H9 (cell line): ENCODE measurements at regions not wholly inside any gene's neighbourhood (a gene's known extent, or its start where the extent isn't known, plus 50 kb on each side); places are given as distances from the start of the nearest gene placed in this dataset.

Experiments used
- DNase-seq: peaks from one replicate; pipeline ENCODE4 v3.0.0-alpha.2; 2017
- H2AFZ ChIP-seq: one replicate; pipeline ENCODE4 v1.6.1; 2013; ENCODE audit warnings: mild to moderate bottlenecking, low read length, control low read depth, moderate library complexity
- H2AK5ac ChIP-seq: 2 replicates; pipeline ENCODE4 v1.6.1; 2013; ENCODE audit warnings: low read length, control low read depth, mixed read lengths; ENCODE audit not compliant: insufficient read length
- H2BK120ac ChIP-seq: one replicate; pipeline ENCODE4 v1.6.1; 2013; ENCODE audit warnings: low read depth, mild to moderate bottlenecking, low read length, control low read depth, inconsistent platforms; ENCODE audit not compliant: poor library complexity, severe bottlenecking
- H2BK12ac ChIP-seq: 2 replicates; pipeline ENCODE4 v1.6.1; 2013; ENCODE audit warnings: low read length, control low read depth, mixed read lengths, low read depth; ENCODE audit not compliant: insufficient read length
- H2BK15ac ChIP-seq: 2 replicates; pipeline ENCODE4 v1.6.1; 2013; ENCODE audit warnings: low read depth, low read length, control low read depth
- H2BK20ac ChIP-seq: one replicate; pipeline ENCODE4 v1.6.1; 2013; ENCODE audit warnings: low read depth, mild to moderate bottlenecking, low read length, control low read depth, inconsistent platforms; ENCODE audit not compliant: poor library complexity, severe bottlenecking
- H2BK5ac ChIP-seq: 2 replicates; pipeline ENCODE4 v1.6.1; 2013; ENCODE audit warnings: low read length, control low read depth, mixed read lengths; ENCODE audit not compliant: insufficient read length
- H3K14ac ChIP-seq: 2 replicates; pipeline ENCODE4 v1.6.1; 2013; ENCODE audit warnings: low read length, control low read depth; ENCODE audit not compliant: insufficient read depth
- H3K18ac ChIP-seq: 2 replicates; pipeline ENCODE4 v1.6.1; 2013; ENCODE audit warnings: low read depth, mild to moderate bottlenecking, mixed read lengths, low read length, control low read depth; ENCODE audit not compliant: insufficient read length
- H3K23ac ChIP-seq: 2 replicates; pipeline ENCODE4 v1.6.1; 2013; ENCODE audit warnings: low read length, control low read depth, mixed read lengths, low read depth; ENCODE audit not compliant: insufficient read length
- H3K23me2 ChIP-seq: 2 replicates; pipeline ENCODE4 v1.6.1; 2013; ENCODE audit warnings: low read depth, mild to moderate bottlenecking, mixed read lengths, low read length, control low read depth; ENCODE audit not compliant: insufficient read length, poor library complexity, severe bottlenecking
- H3K27ac ChIP-seq: 2 replicates; pipeline ENCODE4 v1.5.1; 2013; ENCODE audit warnings: low read length, control low read depth, mixed read lengths, low read depth; ENCODE audit not compliant: insufficient read length
- H3K27me3 ChIP-seq: 2 replicates; pipeline ENCODE4 v1.6.1; 2013; ENCODE audit warnings: low read length, control low read depth, inconsistent platforms; ENCODE audit not compliant: insufficient read depth
- H3K4ac ChIP-seq: 2 replicates; pipeline ENCODE4 v1.6.1; 2013; ENCODE audit warnings: low read depth, mild to moderate bottlenecking, control low read depth, inconsistent platforms, low read length, moderate library complexity
- H3K4me1 ChIP-seq: 2 replicates; pipeline ENCODE4 v1.6.1; 2013; ENCODE audit warnings: low read length, control low read depth, inconsistent platforms; ENCODE audit not compliant: insufficient read depth
- H3K4me2 ChIP-seq: 2 replicates; pipeline ENCODE4 v1.6.1; 2013; ENCODE audit warnings: low read length, control low read depth, mixed read lengths; ENCODE audit not compliant: insufficient read length, insufficient read depth
- H3K56ac ChIP-seq: 2 replicates; pipeline ENCODE4 v1.6.1; 2013; ENCODE audit warnings: low read depth, mild to moderate bottlenecking, mixed read lengths, low read length, control low read depth; ENCODE audit not compliant: insufficient read length
- H3K79me1 ChIP-seq: 2 replicates; pipeline ENCODE4 v1.6.1; 2013; ENCODE audit warnings: low read depth, mild to moderate bottlenecking, moderate library complexity, low read length, control low read depth, inconsistent platforms; ENCODE audit not compliant: insufficient read depth, poor library complexity, severe bottlenecking
- H3K79me2 ChIP-seq: 2 replicates; pipeline ENCODE4 v1.6.1; 2013; ENCODE audit warnings: low read length, control low read depth, inconsistent platforms; ENCODE audit not compliant: insufficient read depth
- H3K9ac ChIP-seq: 2 replicates; pipeline ENCODE4 v1.6.1; 2013; ENCODE audit warnings: low read length, control low read depth, mixed read lengths; ENCODE audit not compliant: insufficient read length; ENCODE audit errors: extremely low read depth
- H3K9me3 ChIP-seq: one replicate; pipeline ENCODE4 v1.6.1; 2013; ENCODE audit warnings: low read depth, low read length, inconsistent platforms; ENCODE audit not compliant: control insufficient read depth
- H3T11ph ChIP-seq: one replicate; pipeline ENCODE4 v1.6.1; 2013; ENCODE audit warnings: mild to moderate bottlenecking, low read length, control low read depth, inconsistent platforms
- H4K20me1 ChIP-seq: one replicate; pipeline ENCODE4 v1.6.1; 2013; ENCODE audit not compliant: control insufficient read depth, insufficient read length, insufficient read depth
- H4K5ac ChIP-seq: 2 replicates; pipeline ENCODE4 v1.6.1; 2013; ENCODE audit warnings: low read depth, mild to moderate bottlenecking, mixed read lengths, low read length, control low read depth; ENCODE audit not compliant: insufficient read length
- H4K8ac ChIP-seq: replicated peaks from 2 replicates; pipeline ENCODE4 v1.6.1; 2013; ENCODE audit warnings: low read length, control low read depth, mixed read lengths, low read depth; ENCODE audit not compliant: insufficient read length
- H4K91ac ChIP-seq: 2 replicates; pipeline ENCODE4 v1.6.1; 2013; ENCODE audit warnings: low read depth, mild to moderate bottlenecking, moderate library complexity, mixed read lengths, low read length, control low read depth; ENCODE audit not compliant: insufficient read length
- H3K27ac Mint-ChIP-seq, 3 experiments: 2 replicates in 2 of 3; 3 replicates in 1 of 3; pipeline ENCODE4 v1.8.0; 2020 to 2021; ENCODE audit warnings: mixed read lengths in 3 of 3, mild to moderate bottlenecking in 1 of 3, moderate library complexity in 1 of 3
- H3K27me3 Mint-ChIP-seq: 2 replicates; pipeline ENCODE4 v1.8.0; 2021; ENCODE audit warnings: low read depth, mild to moderate bottlenecking, moderate library complexity, mixed read lengths
- H3K36me3 Mint-ChIP-seq, 3 experiments: 2 replicates in 2 of 3; 3 replicates in 1 of 3; pipeline ENCODE4 v1.8.0; 2020 to 2021; ENCODE audit warnings: low read depth in 3 of 3, mixed read lengths in 3 of 3; ENCODE audit not compliant: insufficient read depth in 1 of 3
- H3K4me1 Mint-ChIP-seq, 2 experiments: 2 replicates each; pipeline ENCODE4 v1.8.0; 2020; ENCODE audit warnings: mixed read lengths in 2 of 2
- H3K4me3 Mint-ChIP-seq, 2 experiments: 2 replicates in 1 of 2; 3 replicates in 1 of 2; pipeline ENCODE4 v1.8.0; 2020 to 2021; ENCODE audit warnings: mild to moderate bottlenecking in 2 of 2, mixed read lengths in 2 of 2, moderate library complexity in 1 of 2
- H3K9me3 Mint-ChIP-seq, 2 experiments: 2 replicates in 1 of 2; 3 replicates in 1 of 2; pipeline ENCODE4 v1.8.0; 2020; ENCODE audit warnings: mild to moderate bottlenecking in 2 of 2, mixed read lengths in 2 of 2, moderate library complexity in 1 of 2
- WGBS: extraction: QIAGEN DNeasy Blood & Tissue Kit; methylation state at CpG from one replicate; pipeline ENCODE4 v1.1.7; 2013; ENCODE audit warnings: missing lambda C conversion rate, low lambda C conversion rate, mixed read lengths; ENCODE audit not compliant: insufficient read length; ENCODE audit errors: extremely low coverage; 5-methylcytosine and 5-hydroxymethylcytosine counted together
- TF ChIP-seq, protein P1 (sequence below): fragments of 200-600 bp; sonication (generic); conservative IDR thresholded peaks from 3 replicates; pipeline ENCODE4 v1.8.0; 2021; ENCODE audit warnings: antibody characterized with exemption, mild to moderate bottlenecking

DNA sequence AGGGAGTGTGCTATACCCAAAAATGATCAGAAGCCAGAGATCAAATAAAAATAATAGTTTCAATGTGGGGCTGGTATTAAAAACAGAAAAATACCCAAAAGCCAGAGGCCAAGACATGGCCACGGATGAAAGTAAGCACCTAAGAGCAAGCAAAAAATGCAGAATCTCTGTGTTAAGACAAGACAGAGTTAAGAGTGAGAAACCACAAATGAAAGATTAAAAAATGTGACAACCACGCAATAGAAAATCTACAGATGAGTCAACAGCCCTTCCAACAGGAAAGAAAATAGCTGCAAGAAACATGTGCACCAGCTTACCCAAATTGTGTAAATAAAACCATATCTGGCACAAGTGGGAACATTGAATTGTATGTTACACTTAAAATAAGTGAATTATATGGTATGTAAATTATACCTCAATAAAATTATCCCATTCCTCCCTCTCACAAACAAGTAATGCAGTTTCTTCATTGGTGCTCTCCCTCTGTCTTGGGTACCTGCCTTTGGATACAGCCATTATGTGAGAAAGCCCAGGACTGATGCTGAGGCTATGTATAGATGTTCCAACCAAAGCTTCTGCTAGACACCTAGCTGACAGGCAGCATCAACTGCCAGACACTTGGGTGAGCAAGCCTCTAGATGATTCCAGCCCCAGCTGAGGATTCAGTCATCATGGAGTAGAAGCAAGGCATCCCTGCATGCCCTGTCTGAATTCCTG is 55.3 kb upstream of the UFL1 start:
- H3K9ac ChIP-seq, result no peak overlapping the region
- H2AFZ ChIP-seq, result no peak overlapping the region
- H3K4me2 ChIP-seq, result no peak overlapping the region
- H4K5ac ChIP-seq, result no peak overlapping the region
- no peak overlapping the region for H3K56ac ChIP-seq
- TF ChIP-seq, protein P1, sequence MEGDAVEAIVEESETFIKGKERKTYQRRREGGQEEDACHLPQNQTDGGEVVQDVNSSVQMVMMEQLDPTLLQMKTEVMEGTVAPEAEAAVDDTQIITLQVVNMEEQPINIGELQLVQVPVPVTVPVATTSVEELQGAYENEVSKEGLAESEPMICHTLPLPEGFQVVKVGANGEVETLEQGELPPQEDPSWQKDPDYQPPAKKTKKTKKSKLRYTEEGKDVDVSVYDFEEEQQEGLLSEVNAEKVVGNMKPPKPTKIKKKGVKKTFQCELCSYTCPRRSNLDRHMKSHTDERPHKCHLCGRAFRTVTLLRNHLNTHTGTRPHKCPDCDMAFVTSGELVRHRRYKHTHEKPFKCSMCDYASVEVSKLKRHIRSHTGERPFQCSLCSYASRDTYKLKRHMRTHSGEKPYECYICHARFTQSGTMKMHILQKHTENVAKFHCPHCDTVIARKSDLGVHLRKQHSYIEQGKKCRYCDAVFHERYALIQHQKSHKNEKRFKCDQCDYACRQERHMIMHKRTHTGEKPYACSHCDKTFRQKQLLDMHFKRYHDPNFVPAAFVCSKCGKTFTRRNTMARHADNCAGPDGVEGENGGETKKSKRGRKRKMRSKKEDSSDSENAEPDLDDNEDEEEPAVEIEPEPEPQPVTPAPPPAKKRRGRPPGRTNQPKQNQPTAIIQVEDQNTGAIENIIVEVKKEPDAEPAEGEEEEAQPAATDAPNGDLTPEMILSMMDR, result no peak
- H2BK120ac ChIP-seq, result no peak overlapping the region
- H2AK5ac ChIP-seq, result no peak overlapping the region
- Mint-ChIP-seq H3K27ac (no peak overlapping the region), H3K36me3 (no peaks in the 10 kb centered on the region), H3K27me3 (no peaks in the 10 kb centered on the region), H3K4me3 (no peak overlapping the region), H3K4me1 (no peaks in the 10 kb centered on the region), H3K9me3 (no peaks in the 10 kb centered on the region)
- H3K27me3 ChIP-seq, result no peaks in the 10 kb centered on the region
- no peak overlapping the region for H4K91ac ChIP-seq
- H3K4ac ChIP-seq, result no peak overlapping the region
- no peak overlapping the region for H3K23ac ChIP-seq
- no peak overlapping the region for H2BK20ac ChIP-seq
- H2BK15ac ChIP-seq, result no peak overlapping the region
- H2BK12ac ChIP-seq, result no peak overlapping the region
- H4K8ac ChIP-seq, result no peak overlapping the region
- no peak overlapping the region for H2BK5ac ChIP-seq
- no peaks in the 10 kb centered on the region for H3K79me2 ChIP-seq
- no peak overlapping the region for H3K27ac ChIP-seq
- H3T11ph ChIP-seq, result no peak overlapping the region
- no peak overlapping the region for H3K14ac ChIP-seq
- no peak for DNase-seq
- WGBS, result no CpG with 5 or more reads among the region's 2 CpGs
- no peak overlapping the region for H3K18ac ChIP-seq
- H3K4me1 ChIP-seq, result no peaks in the 10 kb centered on the region
- no peaks in the 10 kb centered on the region for H4K20me1 ChIP-seq
- no peaks in the 10 kb centered on the region for H3K79me1 ChIP-seq
- no peaks in the 10 kb centered on the region for H3K9me3 ChIP-seq
- H3K23me2 ChIP-seq, result no peaks in the 10 kb centered on the region
